Stomach (tissue), 8 donors: ENCODE measurements at regions not wholly inside any gene's neighbourhood (a gene's known extent, or its start where the extent isn't known, plus 50 kb on each side); places are given as distances from the start of the nearest gene placed in this dataset.

ENCODE experiments used
- DNase-seq, 2 donors: peaks; one replicate each; pipeline versions ENCODE4 v3.0.0 to v3.0.0-alpha.2; 2013 to 2019
- H3K27ac ChIP-seq, 5 donors: fragments of 200-600 bp in 4 of 5; sonication (generic) in 4 of 5; one replicate each; pipeline ENCODE4 v1.5.1; 2013 to 2019; ENCODE audit warnings: mild to moderate bottlenecking in 1 of 5, moderate library complexity in 1 of 5
- H3K27me3 ChIP-seq, 3 donors: fragments of 200-600 bp; sonication (generic); one replicate each; pipeline ENCODE4 v1.5.1; 2017 to 2019; ENCODE audit warnings: mixed run types in 1 of 3
- H3K36me3 ChIP-seq, 4 donors: fragments of 200-600 bp; sonication (generic); 1 replicate in 3 of 4; 2 replicates in 1 of 4; pipeline ENCODE4 v1.5.1; 2016 to 2019
- H3K4me1 ChIP-seq, 4 donors: fragments of 200-600 bp; sonication (generic); one replicate each; pipeline ENCODE4 v1.5.1; 2016 to 2019
- H3K4me3 ChIP-seq, 4 donors: fragments of 200-600 bp; sonication (generic) in 3 of 4; one replicate each; pipeline ENCODE4 v1.5.1; 2016 to 2019; ENCODE audit warnings: mild to moderate bottlenecking in 1 of 4
- H3K9me3 ChIP-seq, 4 donors: fragments of 200-600 bp; sonication (generic); one replicate each; pipeline ENCODE4 v1.5.1; 2016 to 2019
- EP300 ChIP-seq: sonication (generic); formaldehyde crosslinking; IDR thresholded peaks from one replicate; pipeline ENCODE4 v1.6.1; 2017; ENCODE audit warnings: antibody characterized with exemption
- POLR2A ChIP-seq, 4 donors: fragments of 450-650 bp; IDR thresholded peaks; one replicate each; pipeline ENCODE4 v1.6.1; 2016; ENCODE audit warnings: antibody characterized with exemption in 4 of 4, control low read depth in 2 of 4, mild to moderate bottlenecking in 1 of 4, moderate library complexity in 1 of 4
- POLR2AphosphoS5 ChIP-seq, 3 donors: sonication (generic); formaldehyde crosslinking; IDR thresholded peaks; one replicate each; pipeline ENCODE4 v1.6.1; 2016; ENCODE audit warnings: antibody characterized with exemption in 3 of 3
- WGBS, 5 donors: extraction: QIAGEN DNeasy Blood & Tissue Kit in 3 of 5; methylation state at CpG; one replicate each; pipeline versions ENCODE4 v1.1.5 to v1.1.7; 2013 to 2018; 5-methylcytosine and 5-hydroxymethylcytosine counted together
- intact Hi-C: fragments of 100-400 bp; cut with DNase I; formaldehyde crosslinking; loops from one replicate; pipeline ENCODE4 v1.15.1; 2023; ENCODE audit warnings: low total_unique reads
- TF ChIP-seq, protein P1 (sequence below), 7 experiments: fragments of 450-650 bp in 4 of 7; fragments of 200-600 bp in 3 of 7; sonication (generic) in 3 of 7; IDR thresholded peaks; one replicate each; pipeline ENCODE4 v1.5.1; 2016 to 2019; ENCODE audit warnings: antibody characterized with exemption in 7 of 7, control low read depth in 2 of 7, mild to moderate bottlenecking in 1 of 7
- donor health status: healthy with polysubstance abuse.
- donor health status: Bipolar disorder and iron deficiency.
- donor health status: healthy.

- DNase-seq: no peak
- H3K4me3 ChIP-seq: no peak overlapping the region
- 80 to 90% (median 90%) methylated on average over 2 of the region's 2 CpGs for WGBS, 5 donors
- H3K36me3 ChIP-seq: no peaks in the 10 kb centered on the region
- no peaks in the 10 kb centered on the region for H3K9me3 ChIP-seq
- no peaks in the 10 kb centered on the region for H3K27me3 ChIP-seq
- H3K27ac ChIP-seq: no peak overlapping the region
- intact Hi-C loops: no loop called here
- H3K4me1 ChIP-seq: peaks cover 0 to 9% (median 7%) of the 10 kb centered on the region in 4 donors
- TF ChIP-seq EP300: no peak
- TF ChIP-seq POLR2AphosphoS5 (IDR thresholded peaks at IDR 0.05): no peak
- TF ChIP-seq, protein P1, sequence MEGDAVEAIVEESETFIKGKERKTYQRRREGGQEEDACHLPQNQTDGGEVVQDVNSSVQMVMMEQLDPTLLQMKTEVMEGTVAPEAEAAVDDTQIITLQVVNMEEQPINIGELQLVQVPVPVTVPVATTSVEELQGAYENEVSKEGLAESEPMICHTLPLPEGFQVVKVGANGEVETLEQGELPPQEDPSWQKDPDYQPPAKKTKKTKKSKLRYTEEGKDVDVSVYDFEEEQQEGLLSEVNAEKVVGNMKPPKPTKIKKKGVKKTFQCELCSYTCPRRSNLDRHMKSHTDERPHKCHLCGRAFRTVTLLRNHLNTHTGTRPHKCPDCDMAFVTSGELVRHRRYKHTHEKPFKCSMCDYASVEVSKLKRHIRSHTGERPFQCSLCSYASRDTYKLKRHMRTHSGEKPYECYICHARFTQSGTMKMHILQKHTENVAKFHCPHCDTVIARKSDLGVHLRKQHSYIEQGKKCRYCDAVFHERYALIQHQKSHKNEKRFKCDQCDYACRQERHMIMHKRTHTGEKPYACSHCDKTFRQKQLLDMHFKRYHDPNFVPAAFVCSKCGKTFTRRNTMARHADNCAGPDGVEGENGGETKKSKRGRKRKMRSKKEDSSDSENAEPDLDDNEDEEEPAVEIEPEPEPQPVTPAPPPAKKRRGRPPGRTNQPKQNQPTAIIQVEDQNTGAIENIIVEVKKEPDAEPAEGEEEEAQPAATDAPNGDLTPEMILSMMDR (IDR thresholded peaks at IDR 0.05): no peak
- no peak for TF ChIP-seq POLR2A (IDR thresholded peaks at IDR 0.05)
These were observed 128.7 kb upstream of the F3 start for GRCh38 chr1:94670273-94670672.

GRCh38 chr1:94669198-94669597, 127.6 kb upstream of the F3 start:
- no peaks in the 10 kb centered on the region for H3K36me3 ChIP-seq
- H3K4me3 ChIP-seq: no peak overlapping the region
- no peaks in the 10 kb centered on the region for H3K27me3 ChIP-seq
- H3K4me1 ChIP-seq: peaks cover 0 to 15% (median 8%) of the 10 kb centered on the region in 4 donors
- H3K9me3 ChIP-seq: no peaks in the 10 kb centered on the region
- no peak for DNase-seq
- TF ChIP-seq POLR2AphosphoS5 (IDR thresholded peaks at IDR 0.05): no peak
- TF ChIP-seq, protein P1 (IDR thresholded peaks at IDR 0.05): no peak
- TF ChIP-seq EP300: no peak
- TF ChIP-seq POLR2A (IDR thresholded peaks at IDR 0.05): no peak
- intact Hi-C loops: loop anchor here (10.0 kb wide), 1 partner anchor 314 kb away; no protein-coding TSS in a partner anchor
- WGBS, 5 donors: 89 to 100% (median 93%) methylated on average over 1 of the region's 1 CpG
- no peak overlapping the region for H3K27ac ChIP-seq

DNA sequence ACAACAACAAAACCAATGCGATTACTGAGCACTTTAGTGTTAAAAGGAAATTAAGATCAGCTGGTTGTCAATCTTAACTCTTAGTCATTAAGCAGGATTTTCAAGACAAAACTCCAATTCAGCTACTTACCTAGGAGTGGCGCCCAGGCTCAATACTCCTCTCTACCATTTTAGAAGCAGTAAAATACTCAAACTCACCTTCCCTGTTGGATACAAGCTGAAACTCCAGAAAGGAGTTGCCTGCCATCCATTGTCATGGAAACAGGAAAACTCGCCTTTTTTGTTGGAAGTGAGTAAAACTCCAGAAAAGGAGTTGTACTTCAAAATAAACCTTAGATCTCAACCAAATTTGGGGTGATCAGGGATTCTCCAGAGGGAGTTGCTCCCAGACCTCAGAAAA, 127.0 kb upstream of the F3 start:
- no peaks in the 10 kb centered on the region for H3K36me3 ChIP-seq

DNA sequence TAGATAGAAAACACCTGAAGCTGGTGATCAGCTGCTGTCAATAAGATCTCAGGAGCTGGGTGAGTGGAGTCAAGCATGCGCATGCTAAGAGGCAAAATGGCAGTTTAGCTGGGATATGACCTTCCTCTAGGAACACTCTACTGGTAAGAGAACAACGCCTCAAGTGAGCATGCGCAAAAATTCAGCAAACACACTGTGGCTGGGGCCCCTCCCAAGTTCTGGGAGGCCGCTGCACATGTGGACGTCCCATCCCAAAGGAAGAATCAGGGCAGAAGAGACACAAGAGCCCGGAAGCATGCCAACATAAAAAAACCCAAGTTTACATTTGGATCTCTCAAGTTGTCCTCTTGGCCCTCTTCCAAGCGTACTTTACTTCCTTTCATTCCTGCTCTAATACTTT, 126.3 kb upstream of the F3 start:
- Histone ChIP-seq H3K4me3 (no peak overlapping the region), H3K9me3 (no peaks in the 10 kb centered on the region), H3K27me3 (no peaks in the 10 kb centered on the region), H3K4me1 (peaks cover 0 to 15% (median 8%) of the 10 kb centered on the region in 4 donors), H3K27ac (no peak overlapping the region), H3K36me3 (no peaks in the 10 kb centered on the region)
- no peak for TF ChIP-seq POLR2AphosphoS5 (IDR thresholded peaks at IDR 0.05)
- TF ChIP-seq EP300: no peak
- TF ChIP-seq, protein P1 (IDR thresholded peaks at IDR 0.05): no peak
- no peak for TF ChIP-seq POLR2A (IDR thresholded peaks at IDR 0.05)
- DNase-seq: peak in 1 of 2 donors; percentile 26
- WGBS, 5 donors: 52 to 78% (median 74%) methylated on average over 7 of the region's 7 CpGs
- intact Hi-C loops: loop anchor here (10.0 kb wide), 1 partner anchor 313 kb away; no protein-coding TSS in a partner anchor

More for the DNA sequence above, 127.0 kb upstream of the F3 start:
- no peak for DNase-seq
- no peaks in the 10 kb centered on the region for H3K27me3 ChIP-seq
- peaks cover 0 to 15% (median 8%) of the 10 kb centered on the region in 4 donors for H3K4me1 ChIP-seq
- H3K4me3 ChIP-seq: no peak overlapping the region
- peak overlapping the region in 1 of 5 donors; percentile 22 for H3K27ac ChIP-seq
- 82 to 96% (median 96%) methylated on average over 3 of the region's 3 CpGs for WGBS, 5 donors
- TF ChIP-seq POLR2AphosphoS5 (IDR thresholded peaks at IDR 0.05) (no peak), POLR2A (IDR thresholded peaks at IDR 0.05) (no peak), EP300 (no peak)
- TF ChIP-seq, protein P1 (IDR thresholded peaks at IDR 0.05): no peak
- H3K9me3 ChIP-seq: no peaks in the 10 kb centered on the region
- intact Hi-C loops: loop anchor here (10.0 kb wide), 1 partner anchor 314 kb away; no protein-coding TSS in a partner anchor
